ENCODE measurements at regions not wholly inside any gene's neighbourhood (a gene's known extent, or its start where the extent isn't known, plus 50 kb on each side); places are given as distances from the start of the nearest gene placed in this dataset.

GRCh38 chr10:2852574-2853323, 214.6 kb upstream of the PFKP start:
- DNase-seq: no peak

GRCh38 chr10:2851566-2851965, 215.8 kb upstream of the PFKP start:
- no peak for DNase-seq

GRCh38 chr10:2850202-2850601, 217.1 kb upstream of the PFKP start:
- no peak for DNase-seq

GRCh38 chr10:2844925-2845324, 222.4 kb upstream of the PFKP start:
- DNase-seq: no peak

GRCh38 chr10:2839081-2839725, 228.1 kb upstream of the PFKP start:
- DNase-seq: no peak

- no peak for DNase-seq
Observed at GRCh38 chr10:2837674-2838073, 229.7 kb upstream of the PFKP start.

GRCh38 chr10:2836921-2837662, 230.3 kb upstream of the PFKP start:
- DNase-seq: no peak

GRCh38 chr10:2834214-2834613, 233.1 kb upstream of the PFKP start:
- peak; percentile 21 for DNase-seq

GRCh38 chr10:2831509-2831908, 235.8 kb upstream of the PFKP start:
- no peak for DNase-seq

GRCh38 chr10:2828741-2829140, 238.6 kb upstream of the PFKP start:
- DNase-seq: no peak

- no peak for DNase-seq
Observed at GRCh38 chr10:2826675-2827074, 240.7 kb upstream of the PFKP start.

- DNase-seq: no peak
Observed at GRCh38 chr10:2825841-2826240, 241.5 kb upstream of the PFKP start.

- DNase-seq: no peak
Observed at GRCh38 chr10:2817940-2818636, 249.3 kb upstream of the PFKP start.

GRCh38 chr10:2813693-2814092, 253.7 kb upstream of the PFKP start:
- DNase-seq: no peak

- no peak for DNase-seq
Observed at GRCh38 chr10:2813286-2813685, 254.1 kb upstream of the PFKP start.

GRCh38 chr10:2812631-2813030, 254.7 kb upstream of the PFKP start:
- no peak for DNase-seq

GRCh38 chr10:2800178-2800577, 267.2 kb upstream of the PFKP start:
- DNase-seq: no peak

GRCh38 chr10:2798336-2799022, 268.9 kb upstream of the PFKP start:
- DNase-seq: no peak

- DNase-seq: no peak
Observed at GRCh38 chr10:2791774-2792443, 275.4 kb upstream of the PFKP start.

GRCh38 chr10:2790396-2791188, 276.8 kb upstream of the PFKP start:
- no peak for DNase-seq

GRCh38 chr10:2786251-2786650, 281.1 kb upstream of the PFKP start:
- no peak for DNase-seq

Data from hindlimb muscle (tissue), 1 donor.